Cortex of kidney (tissue), 1 donor: ENCODE measurements at regions not wholly inside any gene's neighbourhood (a gene's known extent, or its start where the extent isn't known, plus 50 kb on each side); places are given as distances from the start of the nearest gene placed in this dataset.
"Not testable (repeated sequence)": the region's sequence is repeated elsewhere in the genome, so short reads cannot be mapped to it uniquely, and the experiment has no call there.

Source experiments
- DNase-seq: peaks from one replicate; lab custom pipeline; 2025; lab: John Stamatoyannopoulos, UW

- DNase-seq, result no peak
Observed at GRCh38 chr3:72627271-72627670, 221.0 kb downstream of the SHQ1 start.

DNA sequence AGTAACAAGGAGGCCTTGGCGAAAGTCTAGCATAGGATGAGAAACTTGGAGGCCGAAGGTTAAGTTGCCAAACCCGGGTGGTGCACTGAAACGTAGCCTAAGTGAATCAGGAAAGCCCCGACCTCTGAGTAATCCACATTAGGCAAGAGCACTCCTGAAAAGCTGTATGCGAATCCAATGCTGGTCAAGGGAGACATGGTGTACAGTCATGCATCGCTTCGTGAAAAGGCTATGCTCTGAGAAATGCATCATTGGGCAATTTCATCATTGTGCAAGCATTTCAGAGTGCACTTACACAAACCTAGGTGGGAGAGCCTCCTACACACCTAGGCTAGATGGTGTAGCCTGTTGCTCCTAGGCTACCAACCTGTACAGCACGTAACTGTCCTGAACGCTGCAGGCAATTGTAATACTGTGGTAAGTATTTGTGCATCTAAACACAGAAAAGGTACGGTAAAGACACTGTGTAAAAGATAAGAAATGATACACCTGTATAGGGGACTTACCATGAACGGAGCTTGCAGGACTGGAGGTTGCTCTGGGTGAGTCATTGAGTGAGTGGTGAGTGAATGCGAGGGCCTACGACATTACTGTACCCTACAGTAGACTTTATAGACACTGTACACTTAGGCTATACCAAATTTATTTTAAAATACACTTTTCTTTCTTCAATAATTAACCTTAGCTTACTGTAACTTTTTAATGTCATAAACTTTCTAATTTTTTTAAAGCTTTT, 222.5 kb downstream of the SHQ1 start:
- DNase-seq, result no peak

DNA sequence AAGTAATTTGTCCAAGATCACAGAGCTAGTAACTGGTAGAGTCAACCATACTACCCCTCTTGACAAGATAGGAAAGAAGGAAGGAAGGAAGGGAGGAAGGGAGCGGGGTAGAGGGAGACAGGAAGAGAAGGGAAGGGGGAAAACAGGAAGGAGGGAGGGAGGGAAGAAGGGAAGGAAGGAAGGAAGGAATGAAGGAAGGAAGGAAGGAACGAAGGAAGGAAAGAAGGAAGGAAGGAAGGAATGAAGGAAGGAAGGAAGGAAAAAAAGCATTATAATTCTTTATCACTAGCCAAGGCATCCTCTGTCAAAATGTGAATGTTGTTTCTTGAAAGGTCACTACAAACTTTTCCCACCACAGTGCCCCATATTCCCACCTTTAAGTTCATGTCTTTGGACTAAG, 223.6 kb downstream of the SHQ1 start:
- no peak for DNase-seq

GRCh38 chr3:72618739-72619138, 229.5 kb downstream of the SHQ1 start:
- no peak for DNase-seq

DNA sequence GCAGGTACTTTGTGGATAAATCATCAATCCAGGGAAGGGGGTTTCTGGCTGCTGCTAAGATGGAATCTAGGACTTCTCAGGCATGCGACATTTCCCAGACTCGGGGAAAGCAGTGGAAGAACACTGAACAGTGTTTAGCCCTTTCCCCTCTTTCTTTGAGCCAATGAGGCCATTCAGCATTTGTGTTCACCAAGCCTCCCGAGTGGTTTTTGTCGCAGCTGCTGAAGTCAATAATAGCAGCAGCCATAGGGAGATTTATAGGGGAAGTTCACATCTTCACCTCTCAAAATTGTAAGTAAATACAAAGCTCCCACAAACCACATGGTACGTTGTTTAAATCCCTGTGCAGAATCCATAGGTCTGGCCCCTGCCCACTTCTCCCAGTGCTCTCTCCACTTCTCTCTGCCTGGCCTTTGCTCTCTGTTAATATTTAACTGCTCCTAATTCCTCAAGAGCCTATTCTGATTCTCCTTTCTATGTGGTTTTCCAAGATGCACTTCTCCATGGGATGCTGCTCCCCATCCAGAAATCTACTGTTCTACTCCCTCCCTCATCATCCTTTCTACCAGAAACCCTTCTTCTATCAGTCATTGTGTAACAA, 230.7 kb downstream of the SHQ1 start:
- DNase-seq, result no peak

- no peak for DNase-seq
Observed at GRCh38 chr3:72615776-72616175, 232.5 kb downstream of the SHQ1 start.

GRCh38 chr3:72615182-72615581, 233.1 kb downstream of the SHQ1 start:
- no peak for DNase-seq

DNA sequence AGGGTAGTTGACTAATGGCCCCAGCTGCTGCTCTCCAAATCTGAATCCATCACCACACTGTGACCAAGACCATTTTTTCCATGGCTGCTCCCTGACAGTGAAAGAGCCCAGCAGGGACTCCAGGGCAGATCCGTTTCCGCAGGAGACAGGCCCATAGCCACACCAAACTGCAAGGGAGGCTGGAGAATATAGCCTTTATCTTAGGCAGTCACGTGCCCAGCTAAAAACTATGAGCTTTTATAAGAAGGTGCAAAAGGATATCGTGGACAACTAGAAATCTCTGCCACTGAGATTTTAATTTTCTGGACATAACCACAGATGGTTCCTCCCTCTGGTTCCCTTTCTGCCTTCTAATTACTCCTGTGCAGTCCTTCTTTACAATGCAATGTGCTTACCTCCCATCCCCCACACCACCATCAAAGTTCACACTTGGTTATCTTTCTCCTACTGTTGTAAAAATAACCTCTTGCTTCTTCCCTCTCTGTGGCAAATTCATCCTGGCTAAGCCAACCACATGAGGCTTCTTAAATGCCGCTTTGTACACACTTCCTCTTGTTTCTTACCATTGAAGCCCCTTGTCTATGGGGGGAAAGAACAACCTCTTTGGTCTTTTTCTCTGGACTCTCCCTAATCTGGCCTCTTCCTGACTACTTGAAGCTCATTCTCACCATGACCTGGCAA, 233.7 kb downstream of the SHQ1 start:
- no peak for DNase-seq

DNA sequence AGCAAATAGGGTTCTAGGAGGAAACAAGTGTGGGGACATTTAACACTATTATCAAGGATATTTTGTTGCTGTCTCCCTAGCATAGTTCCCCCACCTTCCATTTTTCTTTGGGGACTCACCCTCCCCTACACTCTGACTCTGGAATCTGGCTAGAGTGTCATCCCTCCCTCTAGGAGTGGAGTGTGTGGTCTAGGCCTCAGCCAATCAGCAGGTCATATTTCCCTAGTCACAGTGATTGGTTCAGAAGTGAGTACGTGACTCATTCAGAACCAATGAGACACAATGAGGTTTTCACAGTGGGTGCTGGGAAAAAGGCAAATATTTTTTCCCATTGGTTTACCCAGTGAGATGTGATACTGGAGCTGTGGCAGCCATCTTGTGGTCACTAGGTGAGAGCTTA, 234.4 kb downstream of the SHQ1 start:
- DNase-seq, result no peak

DNA sequence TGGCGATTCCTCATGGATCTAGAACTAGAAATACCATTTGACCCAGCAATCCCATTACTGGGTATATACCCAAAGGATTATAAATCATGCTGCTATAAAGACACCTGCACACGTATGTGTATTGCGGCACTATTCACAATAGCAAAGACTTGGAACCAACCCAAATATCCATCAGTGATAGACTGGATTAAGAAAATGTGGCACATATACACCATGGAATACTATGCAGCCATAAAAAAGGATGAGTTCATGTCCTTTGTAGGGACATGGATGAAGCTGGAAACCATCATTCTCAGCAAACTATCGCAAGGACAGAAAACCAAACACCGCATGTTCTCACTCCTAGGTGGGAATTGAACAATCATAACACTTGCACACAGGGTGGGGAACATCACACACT, 239.1 kb downstream of the SHQ1 start:
- not testable (repeated sequence) for DNase-seq

- DNase-seq, result no peak
Observed at GRCh38 chr3:72606005-72606800, 242.0 kb downstream of the SHQ1 start.

GRCh38 chr3:72604328-72604727, 243.9 kb downstream of the SHQ1 start:
- DNase-seq, result no peak

GRCh38 chr3:72601983-72602750, 246.1 kb downstream of the SHQ1 start:
- DNase-seq, result no peak

- DNase-seq, result no peak
Observed at GRCh38 chr3:72601060-72601459, 247.2 kb downstream of the SHQ1 start.

GRCh38 chr3:72597756-72598195, 250.5 kb downstream of the SHQ1 start:
- no peak for DNase-seq

GRCh38 chr3:72597043-72597442, 251.2 kb downstream of the SHQ1 start:
- no peak for DNase-seq

GRCh38 chr3:72595927-72596610, 252.2 kb downstream of the SHQ1 start:
- DNase-seq, result no peak

- DNase-seq, result no peak
Observed at GRCh38 chr3:72595376-72595775, 252.9 kb downstream of the SHQ1 start.

- DNase-seq, result no peak
Observed at GRCh38 chr3:72594615-72595215, 253.5 kb downstream of the SHQ1 start.

DNA sequence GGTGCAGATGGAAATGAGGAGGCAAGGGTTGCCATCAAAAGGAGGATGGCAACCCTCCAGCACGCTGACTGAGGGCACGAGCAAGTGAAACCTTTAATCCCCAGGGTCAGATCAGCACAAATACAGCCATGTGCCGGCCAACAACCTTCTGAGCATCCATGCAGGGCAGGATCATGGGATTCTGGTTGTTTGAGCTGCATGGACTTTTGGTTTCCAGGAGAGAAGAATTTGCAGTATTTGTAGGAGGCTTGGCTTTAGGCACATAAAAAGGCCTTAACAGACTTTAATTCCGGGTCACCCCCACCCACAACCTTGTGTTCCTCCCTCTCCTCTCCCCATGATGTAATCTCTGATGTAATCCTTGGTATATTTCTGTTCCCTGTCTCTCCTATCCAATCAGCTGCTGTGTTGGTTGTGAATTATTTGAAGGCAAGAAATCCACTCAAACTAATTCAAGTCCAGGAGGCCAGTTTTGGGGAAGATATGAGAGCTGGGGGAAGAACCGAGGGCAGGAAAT, 254.3 kb downstream of the SHQ1 start:
- no peak for DNase-seq
